Cardiac fibroblast (primary cell): ENCODE measurements at regions not wholly inside any gene's neighbourhood (a gene's known extent, or its start where the extent isn't known, plus 50 kb on each side); places are given as distances from the start of the nearest gene placed in this dataset.

Source experiments
- DNase-seq, 2 donors: peaks; one replicate each; pipeline versions ENCODE4 v3.0.0 to v3.0.0-alpha.2; 2010; ENCODE audit warnings: low read depth in 2 of 2
- H3K4me3 ChIP-seq, 2 donors: replicated peaks in 1 of 2; 1 replicate in 1 of 2; 2 replicates in 1 of 2; pipeline ENCODE4 v1.5.1; 2011; ENCODE audit warnings: low read depth in 2 of 2, low read length in 2 of 2, mild to moderate bottlenecking in 2 of 2, moderate library complexity in 1 of 2
- TF ChIP-seq, protein P1 (sequence below): IDR thresholded peaks from one replicate; pipeline ENCODE4 v1.5.1; 2011; ENCODE audit warnings: low read depth, mild to moderate bottlenecking, low read length, inconsistent platforms

DNA sequence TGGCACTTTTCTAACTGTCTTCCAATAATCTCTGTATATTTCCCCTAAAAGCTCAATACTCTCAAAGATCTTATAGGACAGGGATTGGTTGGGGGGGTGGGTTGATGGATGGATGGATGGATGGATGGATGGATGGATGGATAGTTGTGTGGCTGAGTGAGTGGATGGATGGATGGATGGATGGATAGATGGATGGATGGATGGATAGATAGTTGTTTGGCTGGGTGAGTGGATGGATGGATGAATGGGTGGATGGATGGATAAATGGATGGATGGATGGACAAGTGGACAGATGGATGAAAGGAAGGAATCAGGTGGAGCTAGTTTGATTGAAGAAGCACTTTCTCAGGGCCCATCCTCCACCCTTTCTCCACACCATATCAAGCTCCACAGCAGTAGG is 388.8 kb downstream of the CDC5L start:
- DNase-seq, result no peak
- no peak overlapping the region for H3K4me3 ChIP-seq
- TF ChIP-seq, protein P1, sequence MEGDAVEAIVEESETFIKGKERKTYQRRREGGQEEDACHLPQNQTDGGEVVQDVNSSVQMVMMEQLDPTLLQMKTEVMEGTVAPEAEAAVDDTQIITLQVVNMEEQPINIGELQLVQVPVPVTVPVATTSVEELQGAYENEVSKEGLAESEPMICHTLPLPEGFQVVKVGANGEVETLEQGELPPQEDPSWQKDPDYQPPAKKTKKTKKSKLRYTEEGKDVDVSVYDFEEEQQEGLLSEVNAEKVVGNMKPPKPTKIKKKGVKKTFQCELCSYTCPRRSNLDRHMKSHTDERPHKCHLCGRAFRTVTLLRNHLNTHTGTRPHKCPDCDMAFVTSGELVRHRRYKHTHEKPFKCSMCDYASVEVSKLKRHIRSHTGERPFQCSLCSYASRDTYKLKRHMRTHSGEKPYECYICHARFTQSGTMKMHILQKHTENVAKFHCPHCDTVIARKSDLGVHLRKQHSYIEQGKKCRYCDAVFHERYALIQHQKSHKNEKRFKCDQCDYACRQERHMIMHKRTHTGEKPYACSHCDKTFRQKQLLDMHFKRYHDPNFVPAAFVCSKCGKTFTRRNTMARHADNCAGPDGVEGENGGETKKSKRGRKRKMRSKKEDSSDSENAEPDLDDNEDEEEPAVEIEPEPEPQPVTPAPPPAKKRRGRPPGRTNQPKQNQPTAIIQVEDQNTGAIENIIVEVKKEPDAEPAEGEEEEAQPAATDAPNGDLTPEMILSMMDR, result no peak

DNA sequence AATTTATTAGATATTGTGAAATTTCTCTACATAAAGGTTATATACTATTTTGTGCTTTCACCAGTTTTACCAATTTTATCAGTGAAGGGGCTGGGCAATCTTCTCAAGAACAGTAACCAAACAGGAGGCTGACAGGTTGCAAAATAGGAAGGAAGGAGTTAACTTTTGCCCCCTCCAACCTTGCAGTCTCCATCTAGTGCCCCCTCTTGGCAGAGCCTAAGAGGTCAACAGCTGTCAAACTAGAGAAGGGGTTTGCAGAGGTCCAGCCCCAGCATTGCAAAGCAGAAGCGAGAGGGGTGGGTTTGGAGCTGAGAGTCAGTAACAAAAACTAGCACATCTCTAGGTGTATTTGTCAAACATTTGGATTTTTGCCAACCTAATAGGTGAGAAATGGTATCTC is 391.0 kb downstream of the CDC5L start:
- TF ChIP-seq, protein P1, result no peak
- DNase-seq, result no peak
- H3K4me3 ChIP-seq, result no peak overlapping the region
